ENCODE measurements at regions not wholly inside any gene's neighbourhood (a gene's known extent, or its start where the extent isn't known, plus 50 kb on each side); places are given as distances from the start of the nearest gene placed in this dataset.

GRCh38 chr18:29418136-29418535 lies 1241.2 kb upstream of the CDH2 start:
- TF ChIP-seq, protein P1, sequence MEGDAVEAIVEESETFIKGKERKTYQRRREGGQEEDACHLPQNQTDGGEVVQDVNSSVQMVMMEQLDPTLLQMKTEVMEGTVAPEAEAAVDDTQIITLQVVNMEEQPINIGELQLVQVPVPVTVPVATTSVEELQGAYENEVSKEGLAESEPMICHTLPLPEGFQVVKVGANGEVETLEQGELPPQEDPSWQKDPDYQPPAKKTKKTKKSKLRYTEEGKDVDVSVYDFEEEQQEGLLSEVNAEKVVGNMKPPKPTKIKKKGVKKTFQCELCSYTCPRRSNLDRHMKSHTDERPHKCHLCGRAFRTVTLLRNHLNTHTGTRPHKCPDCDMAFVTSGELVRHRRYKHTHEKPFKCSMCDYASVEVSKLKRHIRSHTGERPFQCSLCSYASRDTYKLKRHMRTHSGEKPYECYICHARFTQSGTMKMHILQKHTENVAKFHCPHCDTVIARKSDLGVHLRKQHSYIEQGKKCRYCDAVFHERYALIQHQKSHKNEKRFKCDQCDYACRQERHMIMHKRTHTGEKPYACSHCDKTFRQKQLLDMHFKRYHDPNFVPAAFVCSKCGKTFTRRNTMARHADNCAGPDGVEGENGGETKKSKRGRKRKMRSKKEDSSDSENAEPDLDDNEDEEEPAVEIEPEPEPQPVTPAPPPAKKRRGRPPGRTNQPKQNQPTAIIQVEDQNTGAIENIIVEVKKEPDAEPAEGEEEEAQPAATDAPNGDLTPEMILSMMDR (IDR thresholded peaks at IDR 0.05): no peak
- TF ChIP-seq POLR2A (IDR thresholded peaks at IDR 0.05): no peak

All from lower leg skin (tissue), 3 donors.